ENCODE measurements at regions not wholly inside any gene's neighbourhood (a gene's known extent, or its start where the extent isn't known, plus 50 kb on each side); places are given as distances from the start of the nearest gene placed in this dataset.
A peak's percentile ranks its signal among the peaks of the same experiment; 100 is the strongest.

GRCh38 chr2:2696733-2697455 lies 365.8 kb upstream of the MYT1L start:
- no peak overlapping the region for H3K27ac ChIP-seq (ENCODE audit: low read depth, low read length)
- H4K8ac ChIP-seq (ENCODE audit: extremely low read depth, insufficient read depth, low read length) = peak overlapping the region; percentile 5; the same call in 1 of the 2 replicates
- no peak for TF ChIP-seq SIX5 (IDR thresholded peaks at IDR 0.05; ENCODE audit: low read depth, low read length)
- TF ChIP-seq HDAC6 (IDR thresholded peaks at IDR 0.05; ENCODE audit: low read depth, low read length) = no peak
- no peaks in the 10 kb centered on the region for H3K23me2 ChIP-seq (ENCODE audit: low read depth, low read length)
- H4K5ac ChIP-seq (ENCODE audit: insufficient read length, low read depth, low read length) = no peak overlapping the region
- H3K18ac ChIP-seq (ENCODE audit: extremely low read depth, low read length) = no peak overlapping the region
- H3K36me3 ChIP-seq (ENCODE audit: control insufficient read depth in 2 of 4, insufficient read depth in 4 of 4, low read length in 3 of 4) = no peaks in the 10 kb centered on the region
- H3K14ac ChIP-seq (ENCODE audit: insufficient read length) = no peak overlapping the region
- WGBS, 2 experiments (ENCODE audit: extremely low coverage in 1 of 2, insufficient coverage in 1 of 2, insufficient read length in 1 of 2, insufficient replicate concordance in 2 of 2, low coverage in 1 of 2, low lambda C conversion rate in 2 of 2, missing lambda C conversion rate in 1 of 2) = 94% methylated on average over 11 of the region's 13 CpGs; no CpG with 5 or more reads in 1 of the 2 experiments
- no peak overlapping the region for H3K9ac ChIP-seq (replicated peaks in 1 of 4; ENCODE audit: extremely low read depth in 1 of 4, low read depth in 3 of 4, low read length in 3 of 4)
- no peak for DNase-seq (ENCODE audit: low read depth in 1 of 2, low spot score in 2 of 2)
- no peak for FAIRE-seq
- no peaks in the 10 kb centered on the region for H3K27me3 ChIP-seq (replicated peaks in 1 of 4; ENCODE audit: control insufficient read depth in 3 of 4, extremely low read depth in 1 of 4, insufficient read depth in 3 of 4, low read length in 3 of 4)
- no peak overlapping the region for H3K56ac ChIP-seq (replicated peaks; ENCODE audit: insufficient read length, low read depth, low read length)
- H4K20me1 ChIP-seq (replicated peaks in 1 of 2; ENCODE audit: control insufficient read depth in 1 of 2, insufficient read depth in 2 of 2, low read length in 2 of 2) = no peaks in the 10 kb centered on the region
- no peak overlapping the region for H3K4me2 ChIP-seq (ENCODE audit: insufficient read depth in 1 of 2, low read depth in 2 of 2, low read length in 2 of 2)
- H2AFZ ChIP-seq (ENCODE audit: low read length) = no peak overlapping the region
- no peak overlapping the region for H2BK12ac ChIP-seq (ENCODE audit: low read depth, low read length)
- H3K9me3 ChIP-seq (ENCODE audit: insufficient read depth in 2 of 2, low read depth in 1 of 2, low read length in 1 of 2) = no peaks in the 10 kb centered on the region
- no peak overlapping the region for H2BK20ac ChIP-seq (ENCODE audit: low read length)
- H2AK5ac ChIP-seq (ENCODE audit: low read depth, low read length) = no peak overlapping the region
- H4K91ac ChIP-seq (replicated peaks; ENCODE audit: insufficient read length, low read length) = no peak overlapping the region
- no peak overlapping the region for H2BK120ac ChIP-seq (replicated peaks; ENCODE audit: low read depth, low read length)
- H2BK15ac ChIP-seq (ENCODE audit: low read length) = no peak overlapping the region
- POLR2A ChIA-PET (ENCODE audit: partially characterized antibody) = no interaction called here
- no peaks in the 10 kb centered on the region for H3K79me2 ChIP-seq (ENCODE audit: control insufficient read depth in 1 of 2, insufficient read depth in 2 of 2, low read length in 2 of 2)
- H2BK5ac ChIP-seq (ENCODE audit: low read depth, low read length) = no peak overlapping the region
- H3K79me1 ChIP-seq (ENCODE audit: low read depth, low read length) = no peaks in the 10 kb centered on the region
- no peak overlapping the region for H3K4ac ChIP-seq (replicated peaks; ENCODE audit: insufficient read length, low read depth, low read length)
- H3K4me3 ChIP-seq (ENCODE audit: extremely low read depth in 1 of 4, insufficient read depth in 2 of 4, low read depth in 3 of 4, low read length in 4 of 4) = no peak overlapping the region
- no peak overlapping the region for H3K23ac ChIP-seq (ENCODE audit: insufficient read length)
- H3K4me1 ChIP-seq (replicated peaks in 1 of 4; ENCODE audit: control insufficient read depth in 3 of 4, insufficient read depth in 4 of 4, low read length in 3 of 4) = peaks cover 0 to 13% (median 6%) of the 10 kb centered on the region in 4 experiments; a peak in 4 of 7 replicates
- CTCF ChIA-PET (ENCODE audit: partially characterized antibody) = interaction anchor here (0.8 to 2.0 kb wide), 5 partner anchors 8 to 148 kb away, joined by 3 to 9 read pairs (median 3); no protein-coding TSS in a partner anchor

Measured in H1 (cell line).